SK-N-MC (cell line): ENCODE measurements at regions not wholly inside any gene's neighbourhood (a gene's known extent, or its start where the extent isn't known, plus 50 kb on each side); places are given as distances from the start of the nearest gene placed in this dataset.

Source experiments
- EZH2 ChIP-seq: fragments of 200-600 bp; sonication (generic); IDR thresholded peaks from one replicate; pipeline ENCODE4 v1.6.1; 2017; ENCODE audit warnings: antibody characterized with exemption
- FOXP2 ChIP-seq: optimal IDR thresholded peaks from 2 replicates; pipeline ENCODE3; 2011; ENCODE audit warnings: mild to moderate bottlenecking, moderate library complexity; ENCODE audit not compliant: insufficient read depth; ENCODE audit errors: extremely low read length, control extremely low read depth
- POLR2AphosphoS5 ChIP-seq: IDR thresholded peaks from 2 replicates; pipeline ENCODE4 v1.6.1; 2012; ENCODE audit warnings: mild to moderate bottlenecking, low read depth, low read length, borderline replicate concordance

DNA sequence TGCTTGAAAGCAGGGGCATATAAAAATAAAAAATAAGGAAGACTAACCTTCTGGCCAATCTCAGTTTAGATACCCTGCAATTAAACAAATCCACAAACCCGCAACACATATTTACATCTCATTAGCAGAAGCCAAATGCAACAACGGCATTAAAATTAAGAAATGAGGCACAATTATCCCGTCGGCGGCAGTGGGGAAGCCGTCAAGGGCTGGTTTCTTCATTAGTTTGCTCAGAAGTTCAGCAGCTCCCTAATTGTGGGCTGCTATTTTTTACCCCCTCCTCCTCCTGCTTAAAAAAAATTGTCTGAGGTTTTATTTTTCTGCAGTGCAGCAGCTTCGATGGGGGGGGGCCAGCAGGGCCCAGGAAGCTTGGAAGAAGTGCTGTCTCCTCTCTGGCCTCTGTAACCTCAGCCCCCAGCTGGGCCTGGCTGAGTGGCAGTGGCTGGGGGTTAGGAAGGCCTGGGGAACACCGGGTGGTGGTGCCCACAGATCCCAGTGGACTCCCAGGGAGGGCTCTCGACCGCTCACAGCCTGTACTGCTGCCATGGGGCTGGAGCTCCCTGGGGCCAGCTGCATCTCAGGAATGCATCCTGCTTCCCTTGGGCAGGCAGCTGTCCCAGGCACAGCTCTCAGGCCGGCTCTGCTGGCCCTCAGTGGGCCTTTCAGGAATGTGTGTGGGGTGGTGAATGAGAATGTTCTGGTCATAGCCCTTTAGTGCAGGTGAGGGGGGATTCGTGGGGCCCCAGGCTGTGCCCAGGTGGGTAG, 148.7 kb upstream of the B3GAT1 start:
- TF ChIP-seq FOXP2 (no peak), POLR2AphosphoS5 (no peak), EZH2 (no peak)
